HK-2 (cell line): ENCODE measurements at regions not wholly inside any gene's neighbourhood (a gene's known extent, or its start where the extent isn't known, plus 50 kb on each side); places are given as distances from the start of the nearest gene placed in this dataset.
A peak's percentile ranks its signal among the peaks of the same experiment; 100 is the strongest.
"Not testable (repeated sequence)": the region's sequence is repeated elsewhere in the genome, so short reads cannot be mapped to it uniquely, and the experiment has no call there.

Source experiments
- DNase-seq: peaks from one replicate; pipeline ENCODE4 v3.0.0-alpha.2; 2018; ENCODE audit not compliant: unreplicated experiment

DNA sequence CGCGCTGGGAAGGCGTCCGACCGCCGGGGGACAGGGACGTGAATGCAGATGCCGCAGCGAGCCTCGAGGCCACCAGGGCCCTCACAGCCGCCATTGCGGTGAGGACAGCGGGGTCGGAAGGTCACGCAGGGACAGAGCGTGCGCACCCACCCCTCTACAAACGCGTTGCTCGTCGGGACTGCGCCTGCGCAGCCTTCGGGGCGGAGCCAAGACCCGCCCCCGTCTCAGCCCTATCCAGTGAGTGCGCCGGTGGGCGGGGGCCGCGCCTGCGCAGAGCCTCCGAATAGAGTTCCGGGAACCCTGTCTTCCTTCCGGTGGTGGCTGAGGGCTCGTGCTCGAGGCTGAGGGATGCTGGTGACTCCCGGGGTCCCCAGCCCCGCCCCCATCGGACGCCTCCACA, 5393.1 kb upstream of the TPTE start:
- peak; percentile 80 for DNase-seq

DNA sequence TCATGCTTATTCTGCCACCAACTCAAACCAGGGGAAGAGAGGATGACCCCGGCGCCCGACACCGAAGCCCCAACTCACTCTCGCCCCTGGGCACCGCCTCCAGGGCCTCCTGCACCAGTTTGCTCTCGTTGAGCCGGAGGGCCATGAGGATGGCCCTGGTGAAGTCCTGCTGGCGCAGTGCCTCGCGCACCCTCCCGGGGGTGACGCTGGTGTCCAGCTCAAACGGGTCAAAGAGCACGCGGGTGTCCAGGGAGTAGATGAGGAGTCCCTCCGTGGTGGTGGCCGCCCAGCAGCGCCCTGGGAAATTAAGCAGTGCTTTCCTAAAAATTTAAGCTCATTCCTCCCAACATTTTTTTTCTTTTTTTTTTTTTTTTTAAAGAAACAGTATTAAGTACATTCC, 5387.6 kb upstream of the TPTE start:
- DNase-seq, result not testable (repeated sequence)

DNA sequence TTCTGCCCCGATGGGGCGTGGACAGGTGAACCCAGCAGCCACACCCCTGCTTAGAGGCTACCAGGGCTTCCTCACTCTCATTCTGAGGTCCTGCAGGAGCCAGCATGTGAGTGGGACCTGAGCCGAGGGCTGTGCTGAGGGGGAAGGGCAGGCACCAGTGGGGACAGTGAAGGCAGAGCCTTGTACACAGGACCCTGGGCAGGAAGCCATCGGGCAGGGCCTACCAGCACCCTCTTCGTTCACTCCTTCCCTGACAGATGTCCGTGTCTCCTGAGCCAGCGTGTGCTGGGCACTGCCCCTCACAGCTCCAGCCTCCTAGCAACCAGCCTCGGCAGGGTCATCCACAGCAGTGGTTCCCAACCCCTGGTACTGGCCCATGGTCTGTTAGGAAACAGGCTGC, 5385.0 kb upstream of the TPTE start:
- not testable (repeated sequence) for DNase-seq

DNA sequence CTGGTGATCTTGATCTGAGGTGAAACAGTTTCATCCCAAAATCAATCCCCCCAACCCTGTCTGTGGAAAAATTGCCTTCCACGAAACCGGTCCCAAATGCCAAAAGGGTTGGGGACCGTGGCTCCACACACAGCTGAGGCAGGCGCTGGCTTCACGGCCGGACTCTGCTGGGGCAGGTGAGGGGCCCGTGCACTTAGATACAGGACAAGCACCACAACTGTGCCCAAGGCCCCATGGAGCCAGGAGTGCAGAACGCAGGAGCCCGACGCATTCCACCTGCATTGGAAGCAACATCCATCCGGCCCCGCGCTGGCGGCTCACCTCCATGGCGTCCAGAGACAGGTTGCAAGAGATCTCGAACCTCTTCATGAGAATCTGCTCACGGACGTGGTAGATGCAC, 5384.4 kb upstream of the TPTE start:
- DNase-seq, result not testable (repeated sequence)

DNA sequence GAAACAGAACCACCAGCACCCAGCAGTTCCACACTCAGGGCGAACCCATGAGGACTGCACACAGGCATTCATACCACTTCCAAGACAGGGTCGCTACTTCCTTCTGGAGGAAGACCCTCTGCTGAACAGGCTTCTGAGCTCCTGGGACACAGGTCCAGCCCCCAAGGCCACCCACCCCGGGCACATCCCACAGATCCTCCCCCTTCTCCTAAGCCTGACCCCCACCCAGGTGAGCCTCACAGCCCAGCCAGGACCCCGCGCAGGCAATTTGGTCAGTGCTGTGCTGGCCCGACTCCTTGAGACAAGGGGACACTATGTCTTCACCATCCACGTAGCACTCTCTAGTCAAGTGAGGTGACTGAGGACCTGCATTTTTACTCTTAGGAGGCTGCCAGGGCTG, 5382.7 kb upstream of the TPTE start:
- not testable (repeated sequence) for DNase-seq

DNA sequence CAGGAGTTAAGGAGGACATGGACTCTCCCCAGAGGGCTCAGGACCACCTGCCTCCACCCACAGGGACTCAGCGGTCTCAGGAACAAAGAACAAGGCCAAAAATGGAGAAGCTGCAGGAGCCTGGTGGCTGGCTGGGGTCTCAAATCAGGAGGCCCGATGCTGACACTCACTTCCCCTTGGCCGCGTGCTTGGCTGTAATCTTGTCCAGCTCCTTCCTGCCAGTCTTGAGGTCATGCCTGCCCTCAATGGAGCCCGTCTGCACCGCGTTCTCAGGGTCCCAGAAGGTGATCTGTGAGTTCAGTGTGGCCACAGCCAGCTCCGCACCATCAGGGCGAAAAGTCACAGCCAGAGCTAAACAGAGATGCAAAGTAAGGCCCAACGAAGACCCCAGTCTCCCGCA, 5381.9 kb upstream of the TPTE start:
- not testable (repeated sequence) for DNase-seq

DNA sequence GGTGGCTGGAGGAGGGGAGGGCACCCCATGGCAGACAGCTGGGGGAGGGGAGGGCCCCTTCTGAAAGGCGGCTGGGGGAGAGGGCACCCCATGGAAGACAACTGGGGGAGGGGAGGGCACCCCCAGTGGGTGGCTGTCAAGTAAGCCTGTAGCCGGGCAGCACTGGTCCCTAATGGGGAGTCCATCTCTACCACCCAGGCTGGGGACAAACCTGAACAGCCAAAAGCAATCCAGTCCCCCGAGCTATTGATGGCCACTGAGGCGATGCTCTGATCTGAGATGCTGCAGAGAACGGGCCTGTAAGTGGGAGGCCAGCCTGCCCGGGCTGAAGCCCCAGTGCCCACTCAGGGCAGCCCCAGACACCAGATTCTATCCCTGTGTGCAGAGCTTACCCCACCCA, 5378.4 kb upstream of the TPTE start:
- not testable (repeated sequence) for DNase-seq

DNA sequence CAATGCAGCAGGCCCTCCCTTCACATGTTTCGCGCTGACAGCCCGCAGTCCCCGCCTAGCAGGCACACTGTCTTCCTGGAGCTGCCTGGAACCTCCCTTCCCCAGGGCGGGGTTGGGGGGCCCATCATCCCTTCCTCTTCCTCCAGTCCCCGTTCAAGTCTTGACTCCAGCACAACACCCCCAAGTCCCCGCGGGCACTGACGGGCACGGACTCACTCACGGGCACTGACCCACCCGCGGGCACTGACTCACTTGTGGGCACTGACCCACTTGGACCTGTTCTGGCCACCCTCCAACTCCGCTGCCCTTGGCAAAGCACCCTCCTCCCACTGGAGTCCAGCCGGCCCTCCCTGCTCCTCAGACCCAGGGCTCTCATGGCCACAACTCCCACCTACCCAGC, 5376.7 kb upstream of the TPTE start:
- not testable (repeated sequence) for DNase-seq

DNA sequence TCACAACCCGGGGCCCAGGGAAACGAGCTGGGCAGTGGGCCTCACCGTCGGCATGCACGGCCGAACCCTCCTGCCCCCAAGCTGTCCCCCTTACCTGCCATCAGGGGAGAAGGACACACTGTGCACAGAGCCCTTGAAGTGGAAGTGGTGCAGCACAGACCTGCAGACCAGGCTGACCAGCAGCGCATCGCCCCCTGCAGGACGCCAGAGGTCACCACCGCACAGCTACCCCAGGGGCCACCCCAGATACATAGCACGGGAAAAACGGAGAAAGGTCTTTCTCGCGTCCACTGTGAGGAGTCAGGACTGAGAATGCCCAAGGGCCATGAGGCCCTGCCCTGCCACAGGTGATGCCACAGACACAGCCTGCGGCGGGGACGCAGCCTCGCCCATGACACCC, 5373.7 kb upstream of the TPTE start:
- not testable (repeated sequence) for DNase-seq

DNA sequence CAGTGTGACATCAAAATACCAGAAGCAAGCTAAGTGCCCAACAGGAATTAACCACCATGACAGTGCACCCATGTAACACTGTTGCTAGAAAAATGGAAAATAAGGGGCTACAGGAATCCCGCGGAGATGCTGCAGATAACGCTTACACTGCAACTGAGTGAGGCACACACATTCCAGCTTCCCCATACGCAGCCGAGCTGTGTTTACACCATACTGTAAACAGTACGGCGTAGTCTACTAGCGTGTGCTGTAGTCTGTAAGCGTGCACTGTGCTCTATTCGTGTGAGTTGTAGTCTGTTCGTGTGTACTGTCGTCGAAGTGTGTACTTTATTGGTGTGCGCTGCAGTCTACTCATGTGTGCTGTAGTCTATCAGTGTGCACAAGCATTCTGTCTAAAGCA, 5372.2 kb upstream of the TPTE start:
- not testable (repeated sequence) for DNase-seq

DNA sequence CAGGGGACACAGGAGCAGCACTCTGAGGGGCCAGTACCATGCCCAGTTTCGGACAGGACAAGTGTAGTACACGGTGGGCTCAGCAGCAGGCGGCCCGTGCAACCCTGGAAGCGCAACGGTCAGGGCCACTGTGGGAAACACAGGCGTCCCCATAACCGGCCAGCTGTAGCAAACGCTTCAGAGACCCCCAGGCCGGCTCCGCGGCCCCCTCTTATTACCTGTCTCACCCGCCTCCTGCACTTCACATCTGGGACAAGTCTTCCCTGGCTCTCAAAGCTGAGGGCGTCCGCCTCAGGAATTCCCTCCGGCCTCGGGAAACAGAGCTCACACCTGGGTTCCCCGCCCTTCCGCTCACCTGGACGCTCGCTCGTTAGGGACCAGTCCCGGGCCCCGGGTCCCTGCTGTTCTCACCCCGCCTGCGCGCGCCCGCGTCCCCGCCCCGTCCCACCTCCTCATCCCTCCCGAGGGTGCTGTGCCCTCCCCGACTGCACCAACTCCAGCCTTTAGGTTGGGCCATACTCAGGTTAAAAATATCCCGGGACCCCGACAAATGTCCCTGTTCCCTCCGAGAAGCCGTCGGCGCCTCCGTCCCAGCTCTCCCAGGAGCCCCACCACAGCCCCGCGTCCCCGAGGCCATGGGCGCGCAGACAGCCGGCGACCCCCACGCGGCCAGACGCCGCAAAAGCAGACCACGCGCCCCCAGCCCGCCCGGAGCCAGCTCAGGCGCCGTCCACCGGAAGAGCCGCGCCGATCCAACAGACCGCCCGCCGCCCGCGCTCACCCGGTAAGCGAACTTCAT, 5367.3 kb upstream of the TPTE start:
- DNase-seq, result not testable (repeated sequence)

DNA sequence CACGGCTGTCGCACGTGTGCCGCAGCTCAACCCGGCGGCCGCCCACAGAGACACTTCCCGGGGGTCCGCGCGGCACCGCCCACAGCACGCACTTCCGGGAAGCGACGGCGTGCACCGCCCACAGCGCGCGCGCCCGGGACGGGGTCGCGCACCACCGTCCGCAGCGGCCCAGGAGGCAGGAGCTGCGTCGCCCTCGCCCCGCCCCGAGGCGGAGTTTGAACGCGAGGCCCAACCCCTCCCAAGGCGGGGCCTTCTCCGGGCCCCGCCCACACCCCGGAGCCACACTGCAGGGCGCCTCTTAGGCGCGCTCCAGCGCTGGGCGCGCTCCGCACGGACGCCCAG, 5366.8 kb upstream of the TPTE start:
- DNase-seq, result peak; percentile 71

DNA sequence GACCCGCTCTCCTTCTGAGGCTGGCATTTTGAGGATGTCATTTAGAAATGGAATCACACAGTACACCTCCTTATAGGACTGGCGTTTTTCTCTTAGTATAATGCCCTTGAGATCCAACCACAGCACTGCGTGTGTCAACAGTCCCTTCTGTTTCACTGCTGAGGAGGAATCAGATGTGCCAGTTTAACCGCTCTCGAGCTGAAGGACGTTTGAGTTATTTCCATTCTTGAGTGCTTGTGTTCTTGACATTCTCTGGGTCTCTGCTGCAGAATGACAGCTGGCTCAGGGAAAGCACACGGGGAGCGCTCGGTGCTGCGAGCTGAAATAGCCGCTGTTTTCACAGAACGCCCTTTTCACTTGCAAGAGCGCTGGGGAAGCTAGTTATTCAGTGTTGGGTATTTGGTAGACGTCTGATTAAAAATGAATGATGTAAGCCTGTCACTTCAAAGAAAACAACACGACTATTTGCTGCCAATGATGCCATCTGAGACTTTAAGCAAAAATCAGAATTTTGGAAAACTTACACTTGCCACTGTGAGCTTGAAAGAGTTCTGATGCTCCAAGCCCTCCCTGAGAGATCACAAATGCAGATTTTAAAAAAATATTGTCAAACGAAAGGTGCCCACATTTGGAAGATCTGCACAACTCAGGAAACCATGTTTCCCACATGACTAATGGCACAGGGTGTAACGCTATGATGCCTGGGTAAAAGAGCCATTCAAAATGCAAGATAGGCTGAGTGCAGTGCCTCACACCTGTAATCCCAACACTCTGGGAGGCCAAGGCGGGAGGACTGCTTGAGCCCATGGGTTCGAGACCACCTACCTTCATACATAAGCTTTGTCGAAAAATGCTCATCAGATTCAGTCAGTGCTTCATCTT, 5358.4 kb upstream of the TPTE start:
- not testable (repeated sequence) for DNase-seq

DNA sequence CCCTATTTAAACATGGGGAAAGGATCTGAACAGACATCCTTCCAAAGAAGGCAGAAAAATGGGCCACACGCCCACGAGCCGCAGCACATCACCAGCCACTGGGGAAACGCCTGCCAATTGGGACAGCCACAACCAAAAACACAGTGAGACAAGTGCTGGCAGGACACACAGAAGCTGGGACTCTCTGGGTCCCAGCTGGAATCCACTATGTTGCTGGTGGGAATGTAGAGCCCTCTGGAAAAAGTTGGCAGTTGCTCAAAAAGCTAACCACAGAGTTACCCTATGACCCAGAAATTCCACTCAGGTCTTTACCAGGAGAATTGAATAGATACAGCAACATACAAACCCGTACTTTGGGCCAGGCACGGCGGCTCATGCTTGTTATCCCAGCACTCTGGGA, 5355.6 kb upstream of the TPTE start:
- not testable (repeated sequence) for DNase-seq
